ENCODE measurements at regions not wholly inside any gene's neighbourhood (a gene's known extent, or its start where the extent isn't known, plus 50 kb on each side); places are given as distances from the start of the nearest gene placed in this dataset.

- no peaks in the 10 kb centered on the region for H3K36me3 ChIP-seq
- no peak for DNase-seq (ENCODE audit: extremely low spot score in 2 of 2)
- no peaks in the 10 kb centered on the region for H3K27me3 ChIP-seq
- H3K27ac ChIP-seq = no peak overlapping the region
- H3K4me1 ChIP-seq = no peaks in the 10 kb centered on the region
- TF ChIP-seq POLR2A (IDR thresholded peaks at IDR 0.05) (no peak), POLR2AphosphoS5 (IDR thresholded peaks at IDR 0.05; ENCODE audit: insufficient read depth in 1 of 2, low read depth in 1 of 2) (no peak)
- TF ChIP-seq, protein P1, sequence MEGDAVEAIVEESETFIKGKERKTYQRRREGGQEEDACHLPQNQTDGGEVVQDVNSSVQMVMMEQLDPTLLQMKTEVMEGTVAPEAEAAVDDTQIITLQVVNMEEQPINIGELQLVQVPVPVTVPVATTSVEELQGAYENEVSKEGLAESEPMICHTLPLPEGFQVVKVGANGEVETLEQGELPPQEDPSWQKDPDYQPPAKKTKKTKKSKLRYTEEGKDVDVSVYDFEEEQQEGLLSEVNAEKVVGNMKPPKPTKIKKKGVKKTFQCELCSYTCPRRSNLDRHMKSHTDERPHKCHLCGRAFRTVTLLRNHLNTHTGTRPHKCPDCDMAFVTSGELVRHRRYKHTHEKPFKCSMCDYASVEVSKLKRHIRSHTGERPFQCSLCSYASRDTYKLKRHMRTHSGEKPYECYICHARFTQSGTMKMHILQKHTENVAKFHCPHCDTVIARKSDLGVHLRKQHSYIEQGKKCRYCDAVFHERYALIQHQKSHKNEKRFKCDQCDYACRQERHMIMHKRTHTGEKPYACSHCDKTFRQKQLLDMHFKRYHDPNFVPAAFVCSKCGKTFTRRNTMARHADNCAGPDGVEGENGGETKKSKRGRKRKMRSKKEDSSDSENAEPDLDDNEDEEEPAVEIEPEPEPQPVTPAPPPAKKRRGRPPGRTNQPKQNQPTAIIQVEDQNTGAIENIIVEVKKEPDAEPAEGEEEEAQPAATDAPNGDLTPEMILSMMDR (IDR thresholded peaks at IDR 0.05) = no peak
- H3K4me3 ChIP-seq = no peak overlapping the region
- H3K9me3 ChIP-seq = no peaks in the 10 kb centered on the region
- intact Hi-C loops (cut with DNase I) = no loop called here
Observed at GRCh38 chr4:136737066-136737465, 795.2 kb downstream of the PCDH18 start.

DNA sequence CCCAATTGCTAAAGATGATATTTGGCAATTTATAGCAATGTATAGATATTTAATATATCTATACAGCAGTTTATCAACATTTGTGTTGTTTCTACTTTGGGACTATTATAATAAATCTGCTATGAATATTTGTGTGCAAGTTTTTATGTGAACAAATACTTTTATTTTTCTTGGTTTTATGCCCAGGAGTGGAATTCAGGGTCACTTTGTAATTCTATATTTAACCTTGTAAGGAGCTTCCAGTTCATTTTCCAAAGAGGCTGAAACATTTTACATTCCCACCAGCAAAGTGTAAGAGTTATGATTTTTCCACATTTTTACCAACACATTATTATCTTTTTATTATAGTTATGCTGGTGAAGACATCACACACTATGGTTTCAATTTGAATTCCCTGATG, 801.3 kb downstream of the PCDH18 start:
- no peak overlapping the region for H3K4me3 ChIP-seq
- no peaks in the 10 kb centered on the region for H3K9me3 ChIP-seq
- no peak overlapping the region for H3K27ac ChIP-seq
- H3K36me3 ChIP-seq = no peaks in the 10 kb centered on the region
- no peak for DNase-seq (ENCODE audit: extremely low spot score in 2 of 2)
- H3K4me1 ChIP-seq = no peaks in the 10 kb centered on the region
- no peak for TF ChIP-seq POLR2AphosphoS5 (IDR thresholded peaks at IDR 0.05; ENCODE audit: insufficient read depth in 1 of 2, low read depth in 1 of 2)
- TF ChIP-seq, protein P1 (IDR thresholded peaks at IDR 0.05) = no peak
- no peak for TF ChIP-seq POLR2A (IDR thresholded peaks at IDR 0.05)
- H3K27me3 ChIP-seq = no peaks in the 10 kb centered on the region
- intact Hi-C loops (cut with DNase I) = no loop called here

DNA sequence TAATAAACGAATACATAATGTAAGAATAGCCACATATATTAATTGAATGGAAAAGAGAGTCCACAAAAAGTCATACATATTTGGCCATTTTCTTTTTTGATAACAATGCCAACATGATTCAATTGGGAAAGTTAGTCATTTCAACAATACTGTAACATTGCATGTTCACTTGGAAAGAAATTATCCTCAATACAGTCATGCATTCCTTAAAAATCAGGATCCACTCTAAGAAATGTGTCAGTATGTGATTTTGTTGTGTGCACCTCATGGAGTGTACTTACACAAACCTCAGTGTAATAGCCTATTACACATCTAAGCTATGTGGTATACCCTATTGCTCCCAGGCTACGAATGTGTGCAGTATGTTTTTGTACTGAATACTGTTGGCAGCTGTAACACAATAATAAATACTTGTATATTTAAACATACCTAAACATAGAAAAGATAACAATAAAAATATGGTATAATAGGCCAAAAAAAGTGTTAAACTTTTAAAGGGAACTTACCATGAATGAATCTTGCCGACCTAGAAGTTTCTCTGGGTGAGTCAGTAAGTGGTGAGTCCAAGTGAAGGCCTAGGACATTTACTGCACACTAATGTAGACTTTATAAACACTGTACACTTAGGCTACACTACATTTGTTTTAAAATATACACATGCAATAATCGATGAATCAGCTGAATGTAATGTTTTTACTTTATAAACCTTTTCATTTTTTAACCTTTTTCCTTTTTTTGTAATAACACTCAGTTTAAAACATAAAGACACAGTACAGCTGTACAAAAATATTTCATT, 806.8 kb downstream of the PCDH18 start:
- H3K27me3 ChIP-seq = no peaks in the 10 kb centered on the region
- H3K27ac ChIP-seq = no peak overlapping the region
- H3K36me3 ChIP-seq = no peaks in the 10 kb centered on the region
- intact Hi-C loops (cut with DNase I) = no loop called here
- no peaks in the 10 kb centered on the region for H3K4me1 ChIP-seq
- DNase-seq (ENCODE audit: extremely low spot score in 2 of 2) = no peak
- H3K9me3 ChIP-seq = peaks cover 3% of the 10 kb centered on the region
- no peak overlapping the region for H3K4me3 ChIP-seq
- TF ChIP-seq POLR2AphosphoS5 (IDR thresholded peaks at IDR 0.05; ENCODE audit: insufficient read depth in 1 of 2, low read depth in 1 of 2) (no peak), POLR2A (IDR thresholded peaks at IDR 0.05) (no peak)
- TF ChIP-seq, protein P1 (IDR thresholded peaks at IDR 0.05) = no peak

DNA sequence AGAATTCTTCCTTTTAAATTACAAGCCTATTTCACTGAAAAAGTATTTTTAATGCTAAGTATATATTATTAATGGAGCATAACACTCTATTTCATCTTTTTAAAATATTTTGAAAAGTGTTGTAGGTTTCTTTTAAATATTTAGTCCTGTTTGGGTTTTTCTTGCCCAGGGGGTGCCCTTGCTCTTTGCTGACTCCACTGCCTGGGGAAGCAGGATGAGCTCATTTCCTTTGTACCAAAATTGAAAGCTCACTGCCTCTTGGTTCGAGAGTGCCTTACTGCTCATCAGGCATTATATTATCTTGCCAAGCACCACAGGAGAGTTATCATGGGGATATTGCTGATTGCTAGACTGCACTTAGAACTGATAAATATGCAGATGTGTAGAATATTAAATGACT, 819.2 kb downstream of the PCDH18 start:
- Histone ChIP-seq H3K27me3 (no peaks in the 10 kb centered on the region), H3K9me3 (no peaks in the 10 kb centered on the region), H3K27ac (no peak overlapping the region), H3K4me1 (no peaks in the 10 kb centered on the region), H3K4me3 (no peak overlapping the region), H3K36me3 (no peaks in the 10 kb centered on the region)
- TF ChIP-seq POLR2A (IDR thresholded peaks at IDR 0.05) (no peak), POLR2AphosphoS5 (IDR thresholded peaks at IDR 0.05; ENCODE audit: insufficient read depth in 1 of 2, low read depth in 1 of 2) (no peak)
- TF ChIP-seq, protein P1 (IDR thresholded peaks at IDR 0.05) = no peak
- DNase-seq (ENCODE audit: extremely low spot score in 2 of 2) = no peak
- intact Hi-C loops (cut with DNase I) = no loop called here

DNA sequence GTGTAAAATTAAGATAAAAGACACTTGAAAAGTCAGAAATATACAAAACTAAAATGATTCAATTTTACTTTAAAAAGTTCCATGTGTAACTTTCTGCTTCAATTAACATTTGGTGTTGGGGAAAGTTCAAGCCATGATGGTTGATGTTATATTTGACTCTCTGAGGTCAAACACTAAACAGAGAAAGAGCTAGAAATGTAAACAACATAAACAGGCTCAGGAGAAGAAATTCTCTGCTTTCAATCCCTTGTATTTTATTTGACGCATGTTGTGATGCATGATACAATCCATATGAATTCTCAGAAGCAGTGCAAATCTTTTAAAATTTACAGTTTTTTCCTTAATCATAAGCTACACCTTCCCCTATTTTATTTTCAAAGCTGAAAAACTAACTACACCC, 822.4 kb downstream of the PCDH18 start:
- Histone ChIP-seq H3K27me3 (no peaks in the 10 kb centered on the region), H3K4me3 (no peak overlapping the region), H3K27ac (no peak overlapping the region), H3K36me3 (no peaks in the 10 kb centered on the region), H3K4me1 (no peaks in the 10 kb centered on the region), H3K9me3 (no peaks in the 10 kb centered on the region)
- TF ChIP-seq, protein P1 (IDR thresholded peaks at IDR 0.05) = no peak
- TF ChIP-seq POLR2AphosphoS5 (IDR thresholded peaks at IDR 0.05; ENCODE audit: insufficient read depth in 1 of 2, low read depth in 1 of 2) (no peak), POLR2A (IDR thresholded peaks at IDR 0.05) (no peak)
- no peak for DNase-seq (ENCODE audit: extremely low spot score in 2 of 2)
- intact Hi-C loops (cut with DNase I) = no loop called here

All from vagina (tissue), 2 donors.